Brain pericyte (primary cell): ENCODE measurements at regions not wholly inside any gene's neighbourhood (a gene's known extent, or its start where the extent isn't known, plus 50 kb on each side); places are given as distances from the start of the nearest gene placed in this dataset.
"Not testable (repeated sequence)": the region's sequence is repeated elsewhere in the genome, so short reads cannot be mapped to it uniquely, and the experiment has no call there.

ENCODE experiments used
- DNase-seq: peaks from one replicate; pipeline ENCODE4 v3.0.0-alpha.2; 2012; ENCODE audit warnings: low read depth, low spot score

GRCh38 chr6:140845701-140846100 is 1287.0 kb upstream of the GJE1 start:
- no peak for DNase-seq

GRCh38 chr6:140844167-140844566 is 1288.6 kb upstream of the GJE1 start:
- DNase-seq = no peak

GRCh38 chr6:140833408-140833807 is 1299.3 kb upstream of the GJE1 start:
- DNase-seq = no peak

GRCh38 chr6:140830666-140831065 is 1302.1 kb upstream of the GJE1 start:
- DNase-seq = no peak

- DNase-seq = no peak
Measured at GRCh38 chr6:140828856-140829255, 1303.9 kb upstream of the GJE1 start.

- no peak for DNase-seq
Measured at GRCh38 chr6:140827593-140827992, 1305.1 kb upstream of the GJE1 start.

GRCh38 chr6:140825731-140826130 is 1307.0 kb upstream of the GJE1 start:
- DNase-seq = no peak

GRCh38 chr6:140824595-140824994 is 1308.1 kb upstream of the GJE1 start:
- no peak for DNase-seq

- DNase-seq = no peak
Measured at GRCh38 chr6:140821196-140821595, 1311.5 kb upstream of the GJE1 start.

- no peak for DNase-seq
Measured at GRCh38 chr6:140817176-140817575, 1315.5 kb upstream of the GJE1 start.

GRCh38 chr6:140816681-140817080 is 1316.0 kb upstream of the GJE1 start:
- no peak for DNase-seq

GRCh38 chr6:140812636-140813035 is 1320.1 kb upstream of the GJE1 start:
- DNase-seq = no peak

GRCh38 chr6:140811642-140812041 is 1321.1 kb upstream of the GJE1 start:
- DNase-seq = no peak

- no peak for DNase-seq
Measured at GRCh38 chr6:140809694-140810101, 1323.0 kb upstream of the GJE1 start.

- no peak for DNase-seq
Measured at GRCh38 chr6:140806431-140806830, 1326.3 kb upstream of the GJE1 start.

GRCh38 chr6:140794544-140794943 is 1338.2 kb upstream of the GJE1 start:
- no peak for DNase-seq

GRCh38 chr6:140790109-140790508 is 1342.6 kb upstream of the GJE1 start:
- no peak for DNase-seq

- no peak for DNase-seq
Measured at GRCh38 chr6:140789466-140789865, 1343.3 kb upstream of the GJE1 start.

GRCh38 chr6:140785926-140786325 is 1346.8 kb upstream of the GJE1 start:
- no peak for DNase-seq

GRCh38 chr6:140784573-140784972 is 1348.2 kb upstream of the GJE1 start:
- no peak for DNase-seq

GRCh38 chr6:140783504-140783903 is 1349.2 kb upstream of the GJE1 start:
- not testable (repeated sequence) for DNase-seq

- no peak for DNase-seq
Measured at GRCh38 chr6:140782941-140783340, 1349.8 kb upstream of the GJE1 start.

GRCh38 chr6:140779991-140780596 is 1352.6 kb upstream of the GJE1 start:
- DNase-seq = no peak

GRCh38 chr6:140779341-140779740 is 1353.4 kb upstream of the GJE1 start:
- no peak for DNase-seq
